Adrenal gland (tissue), 9 donors: ENCODE measurements at regions not wholly inside any gene's neighbourhood (a gene's known extent, or its start where the extent isn't known, plus 50 kb on each side); places are given as distances from the start of the nearest gene placed in this dataset.

ENCODE experiments used
- DNase-seq, 7 donors: peaks; one replicate each; pipeline ENCODE4 v3.0.0-alpha.2; 2019 to 2020
- H3K27ac ChIP-seq, 5 donors: fragments of 200-600 bp; sonication (generic) in 4 of 5; 1 replicate in 3 of 5; 2 replicates in 2 of 5; pipeline versions ENCODE4 v1.5.1 to v1.8.0; 2016 to 2020; ENCODE audit warnings: mild to moderate bottlenecking in 1 of 5
- H3K27me3 ChIP-seq: fragments of 200-600 bp; 2 replicates; pipeline ENCODE4 v1.8.0; 2021
- H3K36me3 ChIP-seq, 2 donors: fragments of 200-600 bp; replicated peaks in 1 of 2; 1 replicate in 1 of 2; 2 replicates in 1 of 2; pipeline versions ENCODE4 v1.5.1 to v1.8.0; 2018 to 2022
- H3K4me1 ChIP-seq, 2 donors: fragments of 200-600 bp; replicated peaks in 1 of 2; 1 replicate in 1 of 2; 2 replicates in 1 of 2; pipeline versions ENCODE4 v1.5.1 to v1.8.0; 2018 to 2021
- H3K4me3 ChIP-seq, 4 donors: fragments of 200-600 bp; sonication (generic) in 3 of 4; one replicate each; pipeline ENCODE4 v1.5.1; 2016 to 2018
- H3K9me3 ChIP-seq, 3 donors: fragments of 200-600 bp; sonication (generic) in 1 of 3; replicated peaks in 1 of 3; 1 replicate in 2 of 3; 2 replicates in 1 of 3; pipeline versions ENCODE4 v1.5.1 to v1.8.0; 2016 to 2021
- CTCF ChIP-seq, 6 experiments: fragments of 450-650 bp in 4 of 6; fragments of 200-600 bp in 2 of 6; sonication (generic) in 1 of 6; IDR thresholded peaks; 1 replicate in 5 of 6; 2 replicates in 1 of 6; pipeline versions ENCODE4 v1.5.1 to v1.8.0; 2016 to 2021; ENCODE audit warnings: antibody characterized with exemption in 6 of 6, mild to moderate bottlenecking in 2 of 6, moderate library complexity in 1 of 6
- POLR2A ChIP-seq, 2 donors: fragments of 450-650 bp; IDR thresholded peaks; one replicate each; pipeline ENCODE4 v1.6.1; 2017; ENCODE audit warnings: antibody characterized with exemption in 2 of 2, mild to moderate bottlenecking in 2 of 2, moderate library complexity in 1 of 2
- WGBS, 4 donors: extraction: QIAGEN DNeasy Blood & Tissue Kit in 2 of 4; methylation state at CpG; one replicate each; pipeline versions ENCODE4 v1.1.5 to v1.1.7; 2013 to 2017; 5-methylcytosine and 5-hydroxymethylcytosine counted together
- intact Hi-C, 2 donors: fragments of 100-400 bp; cut with DNase I; formaldehyde crosslinking; loops; one replicate each; pipeline versions ENCODE4 v1.14.1 to v1.15.0; 2022 to 2023
- donor health status: healthy with polysubstance abuse.
- donor health status: Bipolar disorder and iron deficiency.
- donor health status: DM: yes; HTN: yes; CAD: no.
- donor health status: DM: no; HTN: no; CAD: no.
- donor health status: DM: no; HTN: no; CAD: no.

- 32 to 48% (median 35%) methylated on average over 1 of the region's 1 CpG for WGBS, 4 donors
- Histone ChIP-seq H3K4me1 (no peaks in the 10 kb centered on the region), H3K36me3 (no peaks in the 10 kb centered on the region), H3K9me3 (no peaks in the 10 kb centered on the region), H3K4me3 (no peak overlapping the region), H3K27ac (no peak overlapping the region), H3K27me3 (no peaks in the 10 kb centered on the region)
- no peak for DNase-seq
- TF ChIP-seq POLR2A (IDR thresholded peaks at IDR 0.05), result no peak
- TF ChIP-seq CTCF (IDR thresholded peaks at IDR 0.05), result no peak
- intact Hi-C loops, result no loop called here
Measured at GRCh38 chr16:59604354-59604753, 870.2 kb upstream of the GOT2 start.

- H3K27ac ChIP-seq, result no peak overlapping the region
- intact Hi-C loops, result no loop called here
Measured at GRCh38 chr16:59601452-59601851, 867.3 kb upstream of the GOT2 start.

GRCh38 chr16:59597269-59597668 lies 863.2 kb upstream of the GOT2 start:
- Histone ChIP-seq H3K27ac (no peak overlapping the region), H3K4me1 (no peaks in the 10 kb centered on the region), H3K27me3 (no peaks in the 10 kb centered on the region), H3K4me3 (no peak overlapping the region), H3K9me3 (no peaks in the 10 kb centered on the region), H3K36me3 (no peaks in the 10 kb centered on the region)
- TF ChIP-seq CTCF (IDR thresholded peaks at IDR 0.05) (no peak), POLR2A (IDR thresholded peaks at IDR 0.05) (no peak)
- DNase-seq, result no peak
- WGBS, 4 donors, result 68 to 79% (median 72%) methylated on average over 7 of the region's 7 CpGs
- intact Hi-C loops, result no loop called here

More at GRCh38 chr16:59601452-59601851, 867.3 kb upstream of the GOT2 start:
- Histone ChIP-seq H3K36me3 (no peaks in the 10 kb centered on the region), H3K4me3 (no peak overlapping the region), H3K4me1 (no peaks in the 10 kb centered on the region), H3K27me3 (no peaks in the 10 kb centered on the region), H3K9me3 (no peaks in the 10 kb centered on the region)
- no peak for TF ChIP-seq CTCF (IDR thresholded peaks at IDR 0.05)
- no peak for TF ChIP-seq POLR2A (IDR thresholded peaks at IDR 0.05)
- DNase-seq, result no peak
- 72 to 90% (median 75%) methylated on average over 2 of the region's 2 CpGs for WGBS, 4 donors

- no peaks in the 10 kb centered on the region for H3K36me3 ChIP-seq
- no peaks in the 10 kb centered on the region for H3K9me3 ChIP-seq
- intact Hi-C loops, result no loop called here
- H3K4me3 ChIP-seq, result no peak overlapping the region
- WGBS, 4 donors, result 71 to 82% (median 78%) methylated on average over 4 of the region's 4 CpGs
- TF ChIP-seq POLR2A (IDR thresholded peaks at IDR 0.05) (no peak), CTCF (IDR thresholded peaks at IDR 0.05) (no peak)
- DNase-seq, result no peak
- H3K4me1 ChIP-seq, result no peaks in the 10 kb centered on the region
- H3K27ac ChIP-seq, result no peak overlapping the region
- no peaks in the 10 kb centered on the region for H3K27me3 ChIP-seq
Measured at GRCh38 chr16:59596693-59597092, 862.6 kb upstream of the GOT2 start.
